Subcutaneous abdominal adipose tissue (tissue), 5 donors: ENCODE measurements at regions not wholly inside any gene's neighbourhood (a gene's known extent, or its start where the extent isn't known, plus 50 kb on each side); places are given as distances from the start of the nearest gene placed in this dataset.

Experiments
- H3K27ac ChIP-seq: one replicate; pipeline ENCODE4 v1.7.0; 2013; ENCODE audit warnings: low read depth, mild to moderate bottlenecking, inconsistent platforms, low read length, moderate library complexity
- H3K27me3 ChIP-seq, 5 donors: one replicate each; pipeline ENCODE4 v1.7.0; 2013; ENCODE audit warnings: low read length in 5 of 5, inconsistent platforms in 1 of 5; ENCODE audit not compliant: control insufficient read depth in 5 of 5, insufficient read depth in 4 of 5
- H3K36me3 ChIP-seq, 5 donors: one replicate each; pipeline ENCODE4 v1.7.0; 2013; ENCODE audit warnings: low read length in 5 of 5; ENCODE audit not compliant: control insufficient read depth in 5 of 5, insufficient read depth in 5 of 5
- H3K4me1 ChIP-seq, 5 donors: one replicate each; pipeline ENCODE4 v1.7.0; 2013; ENCODE audit warnings: low read length in 5 of 5, mild to moderate bottlenecking in 3 of 5, moderate library complexity in 1 of 5; ENCODE audit not compliant: control insufficient read depth in 5 of 5, insufficient read depth in 5 of 5
- H3K4me3 ChIP-seq, 5 donors: one replicate each; pipeline ENCODE4 v1.7.0; 2013; ENCODE audit warnings: low read length in 5 of 5, low read depth in 1 of 5
- H3K9ac ChIP-seq, 5 donors: one replicate each; pipeline ENCODE4 v1.7.0; 2013; ENCODE audit warnings: low read length in 5 of 5, mild to moderate bottlenecking in 4 of 5, moderate library complexity in 3 of 5
- H3K9me3 ChIP-seq, 5 donors: one replicate each; pipeline ENCODE4 v1.7.0; 2013; ENCODE audit warnings: low read length in 5 of 5; ENCODE audit not compliant: control insufficient read depth in 5 of 5
- donor health status: healthy.
- donor health status: healthy.
- donor health status: healthy.
- donor health status: healthy.
- donor health status: healthy.

DNA sequence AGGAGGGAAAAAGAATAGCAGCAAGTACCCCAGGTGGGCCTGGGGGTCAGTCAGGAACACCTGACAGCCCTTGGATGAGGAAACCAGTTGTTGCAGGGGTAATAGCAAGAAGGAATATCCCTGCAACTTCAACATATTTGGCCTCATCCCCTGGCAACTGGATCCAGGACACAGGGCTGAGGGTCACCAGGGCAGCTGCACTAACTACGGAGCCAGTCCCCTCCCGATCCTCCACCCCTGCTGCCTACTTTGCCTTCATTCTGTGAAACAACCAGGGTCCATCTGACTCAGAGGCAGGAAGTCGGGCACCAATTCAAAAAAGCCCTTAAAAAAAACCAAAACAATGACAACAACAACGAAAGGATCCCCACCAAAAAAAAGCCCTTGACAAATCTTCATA is 52.9 kb downstream of the FRMPD3 start:
- H3K9me3 ChIP-seq, result no peaks in the 10 kb centered on the region
- peaks cover 16 to 48% (median 42%) of the 10 kb centered on the region in 5 donors for H3K27me3 ChIP-seq
- no peak overlapping the region for H3K27ac ChIP-seq
- no peaks in the 10 kb centered on the region for H3K36me3 ChIP-seq
- H3K9ac ChIP-seq, result no peak overlapping the region
- H3K4me3 ChIP-seq, result no peak overlapping the region
- peaks cover 0 to 5% (median 0%) of the 10 kb centered on the region in 5 donors for H3K4me1 ChIP-seq

GRCh38 chrX:107504006-107504405 is 54.6 kb downstream of the FRMPD3 start:
- H3K27me3 ChIP-seq, result peaks cover 22 to 52% (median 35%) of the 10 kb centered on the region in 5 donors
- no peaks in the 10 kb centered on the region for H3K36me3 ChIP-seq
- peaks cover 0 to 7% (median 6%) of the 10 kb centered on the region in 5 donors for H3K9me3 ChIP-seq
- no peak overlapping the region for H3K9ac ChIP-seq
- H3K4me1 ChIP-seq, result peaks cover 0 to 5% (median 0%) of the 10 kb centered on the region in 5 donors
- H3K27ac ChIP-seq, result no peak overlapping the region
- no peak overlapping the region for H3K4me3 ChIP-seq

- H3K9me3 ChIP-seq, result peaks cover 0 to 10% (median 8%) of the 10 kb centered on the region in 5 donors
- H3K9ac ChIP-seq, result no peak overlapping the region
- H3K27me3 ChIP-seq, result peaks cover 22 to 53% (median 35%) of the 10 kb centered on the region in 5 donors
- no peak overlapping the region for H3K4me3 ChIP-seq
- H3K36me3 ChIP-seq, result no peaks in the 10 kb centered on the region
- H3K4me1 ChIP-seq, result peaks cover 0 to 5% (median 0%) of the 10 kb centered on the region in 5 donors
- no peak overlapping the region for H3K27ac ChIP-seq
Measured at GRCh38 chrX:107505223-107505622, 55.8 kb downstream of the FRMPD3 start.

GRCh38 chrX:107506596-107507031 is 57.2 kb downstream of the FRMPD3 start:
- Histone ChIP-seq H3K4me3 (no peak overlapping the region), H3K9me3 (peaks cover 0 to 10% (median 8%) of the 10 kb centered on the region in 5 donors), H3K36me3 (no peaks in the 10 kb centered on the region), H3K9ac (no peak overlapping the region), H3K4me1 (peaks cover 0 to 5% (median 0%) of the 10 kb centered on the region in 5 donors), H3K27me3 (peaks cover 22 to 61% (median 42%) of the 10 kb centered on the region in 5 donors), H3K27ac (no peak overlapping the region)

DNA sequence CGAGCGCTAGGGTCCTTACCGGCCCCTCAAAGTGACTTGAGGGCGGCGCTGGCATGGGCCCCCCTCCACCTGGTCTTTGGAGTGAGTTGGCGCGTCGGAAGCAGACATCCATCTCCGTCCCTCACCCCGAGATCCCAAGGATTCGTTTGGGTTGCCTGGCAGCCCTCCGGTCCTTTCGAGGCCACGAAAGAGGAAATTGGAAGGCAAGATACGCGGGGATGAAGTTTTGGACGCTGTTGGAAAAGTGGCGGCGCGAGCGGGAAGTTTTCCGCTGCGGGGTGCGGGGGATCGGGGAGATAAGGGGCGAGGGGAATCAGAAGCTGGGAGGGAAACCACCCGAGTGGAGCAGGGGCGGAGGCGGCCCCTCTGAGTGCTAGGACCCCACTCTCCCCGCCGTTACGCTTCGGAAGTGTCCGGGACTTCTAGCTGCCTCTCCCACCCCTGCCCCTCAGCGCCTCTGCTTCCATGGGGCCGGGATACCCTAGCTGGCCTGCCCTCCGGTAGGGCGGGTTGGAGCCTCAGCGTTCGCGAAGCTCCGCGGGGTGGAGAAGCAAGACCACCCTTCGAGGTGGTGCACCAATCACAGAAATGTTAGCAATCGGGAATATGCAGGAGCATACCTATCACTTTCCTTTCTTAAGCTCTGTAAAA is 57.8 kb downstream of the FRMPD3 start:
- Histone ChIP-seq H3K9ac (no peak overlapping the region), H3K4me3 (no peak overlapping the region), H3K4me1 (peaks cover 0 to 5% (median 0%) of the 10 kb centered on the region in 5 donors), H3K27ac (no peak overlapping the region), H3K36me3 (no peaks in the 10 kb centered on the region), H3K9me3 (peaks cover 0 to 10% (median 8%) of the 10 kb centered on the region in 5 donors), H3K27me3 (peaks cover 22 to 60% (median 45%) of the 10 kb centered on the region in 5 donors)

GRCh38 chrX:107507744-107508117 is 58.3 kb downstream of the FRMPD3 start:
- Histone ChIP-seq H3K27me3 (peaks cover 25 to 60% (median 50%) of the 10 kb centered on the region in 5 donors), H3K4me1 (peaks cover 0 to 5% (median 0%) of the 10 kb centered on the region in 5 donors), H3K27ac (no peak overlapping the region), H3K9me3 (peaks cover 0 to 10% (median 8%) of the 10 kb centered on the region in 5 donors), H3K36me3 (no peaks in the 10 kb centered on the region), H3K9ac (no peak overlapping the region), H3K4me3 (no peak overlapping the region)

- H3K4me3 ChIP-seq, result no peak overlapping the region
- no peak overlapping the region for H3K9ac ChIP-seq
- H3K27ac ChIP-seq, result no peak overlapping the region
- H3K36me3 ChIP-seq, result no peaks in the 10 kb centered on the region
- peaks cover 0 to 10% (median 8%) of the 10 kb centered on the region in 5 donors for H3K9me3 ChIP-seq
- peaks cover 23 to 59% (median 49%) of the 10 kb centered on the region in 5 donors for H3K27me3 ChIP-seq
- H3K4me1 ChIP-seq, result peaks cover 0 to 5% (median 0%) of the 10 kb centered on the region in 5 donors
Measured at GRCh38 chrX:107508925-107509324, 59.5 kb downstream of the FRMPD3 start.

DNA sequence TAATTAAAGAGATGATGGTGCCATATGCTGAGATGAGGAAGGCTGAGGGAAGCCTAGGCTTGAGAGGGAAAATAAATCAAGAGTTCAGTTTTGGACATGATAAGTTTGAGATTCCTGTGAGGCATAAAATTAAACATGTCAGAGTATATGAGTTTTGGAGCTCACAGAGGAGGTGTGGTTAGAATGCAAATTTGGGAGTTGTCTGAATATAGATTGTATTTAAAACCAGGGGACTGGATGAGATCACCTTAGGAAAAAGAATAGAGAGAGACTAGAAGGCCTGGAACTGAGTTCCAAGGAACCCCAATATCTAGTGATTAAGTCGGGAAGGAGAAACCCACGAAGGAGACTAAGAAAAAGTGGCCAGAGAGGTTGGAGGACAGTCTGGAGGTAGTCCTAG is 65.5 kb downstream of the FRMPD3 start:
- Histone ChIP-seq H3K9me3 (no peaks in the 10 kb centered on the region), H3K4me3 (no peak overlapping the region), H3K9ac (no peak overlapping the region), H3K36me3 (no peaks in the 10 kb centered on the region), H3K27me3 (peaks cover 5 to 29% (median 16%) of the 10 kb centered on the region in 5 donors), H3K27ac (no peak overlapping the region), H3K4me1 (no peaks in the 10 kb centered on the region)

- Histone ChIP-seq H3K27ac (no peak overlapping the region), H3K27me3 (peaks cover 4 to 22% (median 12%) of the 10 kb centered on the region in 5 donors), H3K9me3 (no peaks in the 10 kb centered on the region), H3K9ac (no peak overlapping the region), H3K36me3 (no peaks in the 10 kb centered on the region), H3K4me1 (peaks cover 0 to 4% (median 0%) of the 10 kb centered on the region in 5 donors), H3K4me3 (no peak overlapping the region)
Measured at GRCh38 chrX:107521877-107522586, 72.6 kb downstream of the FRMPD3 start.

DNA sequence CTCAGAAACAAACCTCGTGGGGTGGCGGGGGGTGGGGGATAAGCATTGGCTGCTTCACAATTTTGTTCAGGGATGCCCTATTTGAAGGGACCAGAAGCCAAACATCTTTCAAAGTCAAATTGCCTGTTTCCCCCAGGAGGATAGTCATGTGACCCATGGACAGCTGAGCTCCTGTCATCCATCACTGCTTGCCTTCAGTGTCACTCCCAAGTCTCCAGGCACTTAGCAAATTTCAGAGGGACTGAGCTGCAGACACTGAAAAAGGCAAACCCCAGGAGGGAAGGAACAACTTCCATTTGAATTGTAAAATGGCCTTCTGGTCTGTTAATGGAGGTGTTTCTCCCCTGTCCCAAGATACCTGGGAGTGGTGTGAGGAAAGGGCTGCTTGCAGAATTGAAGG is 73.4 kb downstream of the FRMPD3 start:
- H3K9ac ChIP-seq, result no peak overlapping the region
- H3K27ac ChIP-seq, result no peak overlapping the region
- H3K4me3 ChIP-seq, result no peak overlapping the region
- H3K4me1 ChIP-seq, result peaks cover 0 to 8% (median 0%) of the 10 kb centered on the region in 5 donors
- no peaks in the 10 kb centered on the region for H3K9me3 ChIP-seq
- peaks cover 4 to 22% (median 12%) of the 10 kb centered on the region in 5 donors for H3K27me3 ChIP-seq
- no peaks in the 10 kb centered on the region for H3K36me3 ChIP-seq
